GM18858 (cell line): ENCODE measurements at regions not wholly inside any gene's neighbourhood (a gene's known extent, or its start where the extent isn't known, plus 50 kb on each side); places are given as distances from the start of the nearest gene placed in this dataset.
"Not testable (repeated sequence)": the region's sequence is repeated elsewhere in the genome, so short reads cannot be mapped to it uniquely, and the experiment has no call there.

Experiments
- ATAC-seq: cut with Tn5 transposase; IDR thresholded peaks from one replicate; pipeline ENCODE4 v1.9.1; 2021; ENCODE audit not compliant: unreplicated experiment

DNA sequence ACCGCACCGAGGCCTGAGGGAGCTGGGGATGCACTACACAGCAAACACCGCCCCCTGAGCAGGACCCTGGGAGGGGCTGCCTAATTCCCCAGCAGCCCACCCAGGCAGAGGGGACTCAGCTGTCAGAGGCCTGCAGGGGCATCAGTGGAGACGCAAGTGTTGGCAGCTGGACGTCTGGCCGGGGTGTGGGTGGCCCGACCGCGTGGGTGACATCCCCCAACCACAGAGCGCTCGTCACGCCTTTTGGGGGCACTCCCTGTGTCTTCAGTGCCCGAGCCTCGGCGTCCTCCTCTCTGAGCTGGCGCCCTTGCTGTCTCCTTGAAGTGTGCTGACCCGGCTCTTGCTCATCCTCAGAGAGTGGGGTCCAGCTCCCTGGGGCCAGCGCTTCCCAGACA is 150.2 kb downstream of the BRD1 start:
- no peak for ATAC-seq

DNA sequence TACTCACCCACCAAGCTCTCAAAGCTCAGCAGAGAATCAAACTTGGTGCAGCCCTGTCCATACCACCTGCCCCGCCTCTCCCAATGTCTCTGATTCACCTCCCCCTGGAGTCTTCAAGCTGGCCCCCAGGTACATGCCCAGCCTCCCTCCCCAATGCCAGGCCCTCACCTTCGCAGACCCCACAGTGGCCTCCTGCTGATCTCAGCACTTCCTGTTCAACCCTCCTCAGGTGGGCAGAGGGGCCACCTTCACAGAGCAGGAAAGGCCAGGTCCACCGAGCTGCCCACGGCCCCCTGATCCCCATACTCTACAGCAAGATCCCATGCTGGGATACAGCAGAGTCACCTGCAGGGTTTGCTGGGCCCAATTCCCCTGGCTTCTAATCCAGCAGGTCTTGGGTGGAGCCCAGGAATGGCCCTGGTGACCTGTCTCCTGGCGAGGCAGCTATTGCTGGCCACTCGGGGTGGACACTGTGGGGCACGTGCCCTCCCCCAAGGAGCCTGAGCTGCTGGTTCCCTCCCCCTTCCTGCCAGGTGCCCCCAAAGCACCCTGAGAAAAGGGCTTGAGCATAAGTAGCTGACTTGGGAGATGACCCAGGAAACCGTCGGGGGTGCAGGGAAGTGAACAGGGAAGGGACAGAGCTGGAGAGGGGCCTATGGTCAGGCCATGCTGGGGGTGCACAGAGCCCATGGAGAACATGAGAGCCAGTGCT is 150.7 kb downstream of the BRD1 start:
- no peak for ATAC-seq

GRCh38 chr22:49676230-49676629 is 151.4 kb downstream of the BRD1 start:
- ATAC-seq, result no peak

- ATAC-seq, result no peak
Measured at GRCh38 chr22:49674479-49675050, 153.1 kb downstream of the BRD1 start.

GRCh38 chr22:49673048-49673447 is 154.6 kb downstream of the BRD1 start:
- no peak for ATAC-seq

GRCh38 chr22:49672014-49672516 is 155.6 kb downstream of the BRD1 start:
- ATAC-seq, result no peak

GRCh38 chr22:49671331-49672013 is 156.2 kb downstream of the BRD1 start:
- no peak for ATAC-seq

DNA sequence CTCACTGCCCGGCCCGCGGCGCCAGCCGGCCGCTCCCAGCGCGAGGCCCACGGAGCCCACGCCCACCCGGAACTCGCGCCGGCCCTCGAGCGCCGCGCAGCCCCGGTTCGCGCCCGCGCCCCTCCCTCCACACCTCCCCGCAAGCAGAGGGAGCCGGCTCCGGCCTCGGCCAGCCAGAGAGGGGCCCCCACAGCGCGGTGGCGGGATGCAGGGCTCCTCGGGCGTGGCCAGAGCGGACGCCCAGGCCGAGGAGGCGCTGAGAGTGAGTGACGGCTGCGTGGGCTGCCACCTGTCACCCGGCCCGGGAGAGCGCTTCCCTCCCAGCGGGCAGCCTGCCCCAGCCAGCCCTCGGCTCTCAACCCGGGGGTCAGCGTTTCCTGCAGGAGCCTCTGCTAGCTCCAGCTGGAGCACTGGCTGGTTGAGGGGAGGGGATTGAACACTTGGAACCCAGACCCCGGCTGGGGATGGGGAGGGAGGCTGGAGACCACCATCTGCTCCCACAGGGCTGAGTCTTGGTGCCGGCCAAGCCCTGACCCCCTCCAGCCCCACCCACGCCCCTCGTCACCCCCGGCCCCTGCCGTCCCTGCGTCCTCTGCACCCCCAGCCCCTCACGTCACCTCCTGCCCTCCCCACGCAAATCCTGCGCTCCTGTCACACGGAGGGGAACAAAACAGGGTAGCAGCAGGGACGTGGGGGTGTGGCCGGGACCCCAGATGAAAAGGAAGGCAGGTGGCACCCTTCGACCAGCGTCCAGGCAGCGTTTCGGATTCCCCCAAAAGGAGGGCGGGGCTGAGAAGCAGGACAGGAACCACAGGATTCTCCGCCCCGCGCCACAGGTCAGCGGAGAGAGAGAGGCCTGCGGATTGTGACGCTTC is 157.0 kb downstream of the BRD1 start:
- no peak for ATAC-seq

- ATAC-seq, result not testable (repeated sequence)
Measured at GRCh38 chr22:49669969-49670455, 157.7 kb downstream of the BRD1 start.

- ATAC-seq, result not testable (repeated sequence)
Measured at GRCh38 chr22:49669427-49669968, 158.2 kb downstream of the BRD1 start.

DNA sequence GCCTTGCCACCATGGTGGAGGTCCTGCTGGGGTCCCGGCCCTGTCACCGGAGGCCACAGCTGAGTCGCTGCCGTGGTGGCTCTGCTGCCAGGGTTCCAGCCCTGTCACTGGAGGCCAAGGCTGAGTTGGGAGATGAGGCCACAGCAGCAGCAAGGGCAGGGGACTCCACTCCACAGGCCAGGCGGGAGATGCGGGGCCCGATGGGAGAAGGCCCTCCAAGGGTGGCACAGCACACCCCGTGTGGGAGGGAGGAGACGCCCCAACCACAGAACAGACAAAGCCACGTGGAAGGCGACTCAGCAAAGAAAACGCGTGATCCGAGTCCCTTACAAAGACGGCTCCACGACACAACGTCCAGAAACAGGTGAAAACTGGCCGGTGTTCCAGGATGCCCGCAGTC is 159.3 kb downstream of the BRD1 start:
- ATAC-seq, result no peak

GRCh38 chr22:49667236-49667635 is 160.4 kb downstream of the BRD1 start:
- ATAC-seq, result no peak

DNA sequence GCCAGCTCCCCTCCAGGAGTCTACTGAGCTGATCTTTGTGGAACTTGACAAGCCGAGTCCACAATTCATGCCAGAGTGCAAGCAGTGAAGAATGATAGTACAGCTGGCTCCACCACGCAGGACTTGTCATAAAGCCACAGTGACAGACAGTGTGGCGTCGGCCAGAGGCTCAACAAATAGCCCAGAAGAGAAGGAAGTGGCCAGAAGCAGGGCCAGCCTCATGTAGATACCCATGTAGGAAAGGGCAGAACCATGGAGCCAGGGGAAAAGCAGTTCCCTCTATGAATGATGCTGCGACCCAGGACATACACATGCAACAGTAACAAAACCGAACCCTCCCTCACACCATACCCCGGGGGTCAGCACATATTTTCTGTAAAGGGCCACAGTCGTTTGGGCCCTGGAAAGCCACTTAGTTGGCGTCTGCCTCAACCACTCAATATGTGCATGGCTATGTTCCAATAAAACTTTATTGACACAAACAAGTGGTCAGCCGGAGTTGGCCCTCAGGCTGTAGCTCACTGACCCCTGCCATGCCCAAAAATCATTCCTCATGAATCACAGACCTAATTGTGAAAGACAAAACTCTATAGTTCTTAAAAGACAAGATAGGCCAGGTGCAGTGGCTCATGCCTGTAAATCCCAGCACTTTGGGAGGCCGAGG is 161.4 kb downstream of the BRD1 start:
- ATAC-seq, result no peak

DNA sequence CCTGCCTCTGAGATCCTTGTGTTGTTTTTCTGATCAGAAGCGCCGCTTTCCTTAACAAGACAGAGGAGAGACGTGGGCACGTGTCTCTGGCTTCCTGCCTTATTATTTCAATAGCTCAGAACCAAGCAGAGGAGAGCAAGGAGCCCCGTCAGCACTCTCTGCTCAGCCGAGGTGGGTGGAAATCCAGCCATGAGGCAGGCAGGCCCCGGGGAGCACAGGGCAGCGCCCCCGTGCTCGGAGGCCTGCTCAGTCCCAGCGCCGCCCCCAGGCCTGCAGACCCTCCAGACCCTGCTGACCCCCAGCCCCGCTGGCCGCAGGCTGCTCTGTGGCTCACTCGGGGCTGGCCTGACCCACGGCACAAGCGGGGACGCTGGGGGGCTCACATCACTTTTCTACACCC is 162.8 kb downstream of the BRD1 start:
- ATAC-seq, result no peak

DNA sequence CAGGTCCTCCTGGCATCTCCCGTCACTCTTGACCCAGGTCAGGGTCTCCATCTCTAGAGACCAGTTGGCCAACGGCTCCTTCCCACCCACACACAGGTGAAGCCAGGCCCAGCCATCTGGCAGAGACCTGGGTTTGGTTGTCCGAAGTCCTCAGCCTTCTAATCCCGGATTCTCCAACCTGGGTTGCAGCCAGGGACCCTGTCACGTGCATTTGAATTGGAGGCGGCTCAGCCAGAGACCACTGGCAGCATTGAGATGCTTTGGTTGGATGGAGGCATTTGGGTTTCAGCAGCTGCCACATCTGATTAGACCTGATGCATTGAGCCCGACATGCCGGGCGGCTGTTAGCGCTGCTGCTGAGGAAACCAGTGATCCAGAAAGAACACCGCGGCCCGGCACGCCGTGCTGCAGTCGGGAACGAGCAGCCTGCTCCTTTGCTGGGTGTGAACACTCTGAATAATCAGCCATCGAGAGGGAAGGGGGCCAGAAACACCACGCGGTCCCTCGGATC is 163.2 kb downstream of the BRD1 start:
- ATAC-seq, result no peak

DNA sequence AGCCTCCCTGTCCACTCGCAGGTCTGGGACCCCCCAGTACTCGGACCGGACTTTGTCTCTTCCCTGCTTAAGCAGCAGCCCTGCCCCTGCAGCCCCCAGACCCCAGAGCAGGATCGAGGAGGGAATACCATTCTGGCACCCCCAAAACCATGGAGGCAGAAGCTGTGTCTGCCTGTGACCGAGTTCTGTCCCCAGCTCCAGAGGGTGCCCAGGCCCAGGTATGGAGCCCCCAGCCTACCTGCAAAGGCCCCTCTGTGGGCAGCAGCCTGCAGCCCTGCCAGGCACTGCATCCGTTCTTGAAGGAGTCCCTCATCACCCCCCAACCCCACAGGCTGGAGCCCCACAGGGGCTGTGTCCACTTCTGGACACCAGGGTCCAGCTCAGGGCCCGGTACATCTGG is 163.8 kb downstream of the BRD1 start:
- no peak for ATAC-seq

DNA sequence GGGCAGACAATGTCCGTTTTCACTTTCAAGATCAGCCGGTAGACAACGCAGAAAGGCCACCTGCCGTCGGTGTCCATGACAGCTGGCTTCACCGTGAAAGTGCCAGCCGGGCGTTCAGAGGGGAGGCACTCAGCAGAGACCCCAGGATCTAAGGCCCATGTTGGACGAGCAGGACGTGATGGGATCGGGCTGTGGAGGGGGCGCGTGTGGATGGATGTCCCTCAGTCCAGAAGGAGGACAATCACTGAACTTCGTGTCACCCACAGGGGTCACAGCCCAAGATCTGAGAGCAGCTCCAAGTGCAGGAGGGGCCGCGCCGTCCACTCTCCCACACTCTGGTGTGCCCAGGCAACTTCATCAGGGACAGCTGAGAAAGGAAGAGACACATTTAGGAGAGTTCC is 164.4 kb downstream of the BRD1 start:
- no peak for ATAC-seq

DNA sequence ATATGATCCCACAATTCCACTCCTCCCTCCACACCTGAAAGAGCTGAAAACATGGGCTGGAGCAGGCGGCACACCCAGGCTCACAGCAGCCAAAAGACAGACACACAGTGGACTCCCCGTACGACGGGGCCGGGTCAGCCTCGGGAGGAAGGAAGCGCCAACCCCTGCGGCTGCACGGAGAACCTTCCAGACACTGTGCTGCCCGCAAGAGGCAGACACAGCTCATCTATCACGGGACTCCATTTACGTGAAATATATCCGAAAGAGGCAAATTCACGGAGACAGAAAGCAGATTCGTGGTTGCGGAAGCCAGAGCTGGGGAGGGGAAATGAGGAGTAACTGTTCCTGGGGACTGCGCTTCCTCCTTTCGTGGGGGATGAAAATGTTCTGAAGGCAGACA is 165.0 kb downstream of the BRD1 start:
- no peak for ATAC-seq

GRCh38 chr22:49660794-49661781 is 166.6 kb downstream of the BRD1 start:
- ATAC-seq, result no peak
